ENCODE measurements at regions not wholly inside any gene's neighbourhood (a gene's known extent, or its start where the extent isn't known, plus 50 kb on each side); places are given as distances from the start of the nearest gene placed in this dataset.

GRCh38 chr18:34115409-34116081, 109.2 kb downstream of the NOL4 start:
- TF ChIP-seq EP300 (IDR thresholded peaks at IDR 0.05) (no peak), CTCF (IDR thresholded peaks at IDR 0.05) (no peak), POLR2A (IDR thresholded peaks at IDR 0.05) (no peak)

All from ovary (tissue), 3 donors.